ENCODE measurements at regions not wholly inside any gene's neighbourhood (a gene's known extent, or its start where the extent isn't known, plus 50 kb on each side); places are given as distances from the start of the nearest gene placed in this dataset.

GRCh38 chr6:28785962-28786679 is 137.7 kb downstream of the TRIM27 start:
- no peak for TF ChIP-seq CTCF (IDR thresholded peaks at IDR 0.05 in 4 of 5, conservative IDR thresholded peaks at IDR 0.05 in 1 of 5)
- TF ChIP-seq POLR2A (IDR thresholded peaks at IDR 0.05) = no peak
